AG04450 (cell line): ENCODE measurements at regions not wholly inside any gene's neighbourhood (a gene's known extent, or its start where the extent isn't known, plus 50 kb on each side); places are given as distances from the start of the nearest gene placed in this dataset.

Experiments
- CTCF ChIA-PET: fragments of 300-600, 350-600 bp; formaldehyde crosslinking; extraction: SDS; loops from one replicate; lab custom pipeline; 2022; ENCODE audit warnings: antibody characterized with exemption, inconsistent platforms; lab: Charles Lee
- POLR2A ChIA-PET: fragments of 350-600 bp; formaldehyde crosslinking; extraction: SDS; loops from one replicate; lab custom pipeline; 2021; ENCODE audit warnings: antibody characterized with exemption, inconsistent platforms; lab: Yijun Ruan, JAX
- DNase-seq: peaks from one replicate; pipeline ENCODE4 v3.0.0-alpha.2; 2011; ENCODE audit warnings: low read depth, low spot score
- H3K27ac ChIP-seq: one replicate; pipeline ENCODE4 v1.5.1; 2012; ENCODE audit warnings: low read depth, low read length, control low read depth
- H3K27me3 ChIP-seq: one replicate; pipeline ENCODE4 v1.6.0; 2012; ENCODE audit warnings: low read length; ENCODE audit not compliant: control insufficient read depth, insufficient read depth
- H3K4me3 ChIP-seq: 2 replicates; pipeline ENCODE4 v1.5.1; 2011; ENCODE audit warnings: mild to moderate bottlenecking, low read depth, low read length, control low read depth
- H3K9me3 ChIP-seq: 2 replicates; pipeline ENCODE4 v1.5.1; 2012; ENCODE audit warnings: low read length; ENCODE audit not compliant: control insufficient read depth, insufficient read depth
- CTCF ChIP-seq: IDR thresholded peaks from 2 replicates; pipeline ENCODE4 v1.5.1; 2011; ENCODE audit warnings: low read depth, low read length, control low read depth, inconsistent platforms

- POLR2A ChIA-PET = no interaction called here
- TF ChIP-seq CTCF = no peak
- no peak for DNase-seq
- Histone ChIP-seq H3K27me3 (no peaks in the 10 kb centered on the region), H3K27ac (no peak overlapping the region), H3K9me3 (no peaks in the 10 kb centered on the region), H3K4me3 (no peak overlapping the region)
- CTCF ChIA-PET = no interaction called here
Measured at GRCh38 chr1:82420584-82420983, 619.9 kb downstream of the ADGRL2 start.

GRCh38 chr1:82411605-82412004, 610.9 kb downstream of the ADGRL2 start:
- POLR2A ChIA-PET = no interaction called here
- no peak overlapping the region for H3K27ac ChIP-seq
- H3K9me3 ChIP-seq = no peaks in the 10 kb centered on the region
- no peak for TF ChIP-seq CTCF
- DNase-seq = no peak
- H3K27me3 ChIP-seq = no peaks in the 10 kb centered on the region
- no peak overlapping the region for H3K4me3 ChIP-seq
- CTCF ChIA-PET = no interaction called here

- Histone ChIP-seq H3K4me3 (no peak overlapping the region), H3K9me3 (no peaks in the 10 kb centered on the region), H3K27me3 (no peaks in the 10 kb centered on the region), H3K27ac (no peak overlapping the region)
- no peak for TF ChIP-seq CTCF
- ChIA-PET POLR2A (no interaction called here), CTCF (no interaction called here)
- no peak for DNase-seq
Measured at GRCh38 chr1:82405333-82405732, 604.6 kb downstream of the ADGRL2 start.

- Histone ChIP-seq H3K27me3 (no peaks in the 10 kb centered on the region), H3K27ac (no peak overlapping the region), H3K4me3 (no peak overlapping the region), H3K9me3 (no peaks in the 10 kb centered on the region)
- ChIA-PET CTCF (no interaction called here), POLR2A (no interaction called here)
- DNase-seq = no peak
- TF ChIP-seq CTCF = no peak
Measured at GRCh38 chr1:82401116-82401515, 600.4 kb downstream of the ADGRL2 start.

- TF ChIP-seq CTCF = no peak
- Histone ChIP-seq H3K27me3 (no peaks in the 10 kb centered on the region), H3K9me3 (no peaks in the 10 kb centered on the region), H3K4me3 (no peak overlapping the region), H3K27ac (no peak overlapping the region)
- no peak for DNase-seq
- POLR2A ChIA-PET = no interaction called here
- CTCF ChIA-PET = no interaction called here
Measured at GRCh38 chr1:82400521-82400920, 599.8 kb downstream of the ADGRL2 start.
